Endothelial cell of umbilical vein (primary cell): ENCODE measurements at regions not wholly inside any gene's neighbourhood (a gene's known extent, or its start where the extent isn't known, plus 50 kb on each side); places are given as distances from the start of the nearest gene placed in this dataset.

Experiments
- POLR2A ChIP-seq: IDR thresholded peaks from 2 replicates; pipeline ENCODE4 v1.6.1; 2012; ENCODE audit warnings: low read depth, mild to moderate bottlenecking, control low read depth, low read length
- TF ChIP-seq, protein P1 (sequence below), 2 donors: IDR thresholded peaks; 1 replicate in 1 of 2; 2 replicates in 1 of 2; pipeline ENCODE4 v1.5.1; 2011; ENCODE audit warnings: low read length in 2 of 2, mild to moderate bottlenecking in 2 of 2, moderate library complexity in 2 of 2, control low read depth in 1 of 2, inconsistent platforms in 1 of 2, low read depth in 1 of 2; ENCODE audit not compliant: insufficient read depth in 1 of 2; ENCODE audit errors: extremely low read depth in 1 of 2
- TF ChIP-seq, protein P2 (sequence below): IDR thresholded peaks from 2 replicates; pipeline ENCODE4 v1.6.1; 2011; ENCODE audit not compliant: insufficient read depth, insufficient read length

DNA sequence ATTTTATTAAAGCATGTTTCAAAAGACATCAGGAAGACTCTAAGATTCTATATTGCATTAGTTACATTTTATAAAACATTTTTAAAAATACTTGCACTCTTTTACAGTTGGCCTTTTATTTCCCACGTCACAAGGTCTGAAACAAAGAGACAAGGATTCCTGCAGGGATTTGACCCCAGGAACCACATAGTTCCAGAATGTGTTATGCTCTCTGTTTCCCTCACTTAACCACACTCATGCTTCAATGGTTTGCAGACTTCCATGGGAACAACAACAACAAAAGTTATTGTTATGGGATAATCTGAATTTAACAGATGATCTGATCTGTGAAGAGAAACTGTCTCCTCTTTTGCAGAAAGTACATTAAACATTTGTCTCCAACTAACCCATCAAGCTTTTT, 104.3 kb upstream of the PPFIA2 start:
- TF ChIP-seq, protein P1, sequence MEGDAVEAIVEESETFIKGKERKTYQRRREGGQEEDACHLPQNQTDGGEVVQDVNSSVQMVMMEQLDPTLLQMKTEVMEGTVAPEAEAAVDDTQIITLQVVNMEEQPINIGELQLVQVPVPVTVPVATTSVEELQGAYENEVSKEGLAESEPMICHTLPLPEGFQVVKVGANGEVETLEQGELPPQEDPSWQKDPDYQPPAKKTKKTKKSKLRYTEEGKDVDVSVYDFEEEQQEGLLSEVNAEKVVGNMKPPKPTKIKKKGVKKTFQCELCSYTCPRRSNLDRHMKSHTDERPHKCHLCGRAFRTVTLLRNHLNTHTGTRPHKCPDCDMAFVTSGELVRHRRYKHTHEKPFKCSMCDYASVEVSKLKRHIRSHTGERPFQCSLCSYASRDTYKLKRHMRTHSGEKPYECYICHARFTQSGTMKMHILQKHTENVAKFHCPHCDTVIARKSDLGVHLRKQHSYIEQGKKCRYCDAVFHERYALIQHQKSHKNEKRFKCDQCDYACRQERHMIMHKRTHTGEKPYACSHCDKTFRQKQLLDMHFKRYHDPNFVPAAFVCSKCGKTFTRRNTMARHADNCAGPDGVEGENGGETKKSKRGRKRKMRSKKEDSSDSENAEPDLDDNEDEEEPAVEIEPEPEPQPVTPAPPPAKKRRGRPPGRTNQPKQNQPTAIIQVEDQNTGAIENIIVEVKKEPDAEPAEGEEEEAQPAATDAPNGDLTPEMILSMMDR (IDR thresholded peaks at IDR 0.05; ENCODE audit: extremely low read depth in 1 of 2, insufficient read depth in 1 of 2, low read depth in 1 of 2, low read length in 2 of 2) = no peak
- no peak for TF ChIP-seq POLR2A
- TF ChIP-seq, protein P2, sequence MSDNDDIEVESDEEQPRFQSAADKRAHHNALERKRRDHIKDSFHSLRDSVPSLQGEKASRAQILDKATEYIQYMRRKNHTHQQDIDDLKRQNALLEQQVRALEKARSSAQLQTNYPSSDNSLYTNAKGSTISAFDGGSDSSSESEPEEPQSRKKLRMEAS = no peak
